ENCODE measurements at regions not wholly inside any gene's neighbourhood (a gene's known extent, or its start where the extent isn't known, plus 50 kb on each side); places are given as distances from the start of the nearest gene placed in this dataset.

- TF ChIP-seq TAF1 (IDR thresholded peaks at IDR 0.05; ENCODE audit: low read depth, low read length): no peak
- TF ChIP-seq, protein P1, sequence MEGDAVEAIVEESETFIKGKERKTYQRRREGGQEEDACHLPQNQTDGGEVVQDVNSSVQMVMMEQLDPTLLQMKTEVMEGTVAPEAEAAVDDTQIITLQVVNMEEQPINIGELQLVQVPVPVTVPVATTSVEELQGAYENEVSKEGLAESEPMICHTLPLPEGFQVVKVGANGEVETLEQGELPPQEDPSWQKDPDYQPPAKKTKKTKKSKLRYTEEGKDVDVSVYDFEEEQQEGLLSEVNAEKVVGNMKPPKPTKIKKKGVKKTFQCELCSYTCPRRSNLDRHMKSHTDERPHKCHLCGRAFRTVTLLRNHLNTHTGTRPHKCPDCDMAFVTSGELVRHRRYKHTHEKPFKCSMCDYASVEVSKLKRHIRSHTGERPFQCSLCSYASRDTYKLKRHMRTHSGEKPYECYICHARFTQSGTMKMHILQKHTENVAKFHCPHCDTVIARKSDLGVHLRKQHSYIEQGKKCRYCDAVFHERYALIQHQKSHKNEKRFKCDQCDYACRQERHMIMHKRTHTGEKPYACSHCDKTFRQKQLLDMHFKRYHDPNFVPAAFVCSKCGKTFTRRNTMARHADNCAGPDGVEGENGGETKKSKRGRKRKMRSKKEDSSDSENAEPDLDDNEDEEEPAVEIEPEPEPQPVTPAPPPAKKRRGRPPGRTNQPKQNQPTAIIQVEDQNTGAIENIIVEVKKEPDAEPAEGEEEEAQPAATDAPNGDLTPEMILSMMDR (IDR thresholded peaks at IDR 0.05; ENCODE audit: control extremely low read depth in 1 of 3, insufficient read depth in 1 of 3, low read depth in 1 of 3, low read length in 3 of 3): no peak
- TF ChIP-seq CBX5 (IDR thresholded peaks at IDR 0.05; ENCODE audit: low read depth, low read length): no peak
- TF ChIP-seq POLR2AphosphoS5 (IDR thresholded peaks at IDR 0.05; ENCODE audit: low read depth, low read length): no peak
- no peak for TF ChIP-seq POLR2A (IDR thresholded peaks at IDR 0.05; ENCODE audit: control extremely low read depth in 1 of 2, low read depth in 2 of 2, low read length in 2 of 2)
- TF ChIP-seq ATF3 (IDR thresholded peaks at IDR 0.05; ENCODE audit: insufficient read depth, low read depth, low read length): no peak
- no peak for TF ChIP-seq NRF1 (IDR thresholded peaks at IDR 0.05; ENCODE audit: low read depth, low read length)
- TF ChIP-seq RXRA (IDR thresholded peaks at IDR 0.05; ENCODE audit: insufficient read depth, low read depth, low read length): no peak
- no peak for TF ChIP-seq CHD1 (IDR thresholded peaks at IDR 0.05; ENCODE audit: low read depth, low read length)
- no peak for TF ChIP-seq EP300 (IDR thresholded peaks at IDR 0.05; ENCODE audit: borderline replicate concordance in 1 of 2, low read depth in 2 of 2, low read length in 2 of 2)
- no peak for TF ChIP-seq GTF2F1 (IDR thresholded peaks at IDR 0.05; ENCODE audit: borderline replicate concordance, low read depth, low read length)
- TF ChIP-seq BRCA1 (IDR thresholded peaks at IDR 0.05; ENCODE audit: low read depth, low read length): no peak
- TF ChIP-seq JUND (IDR thresholded peaks at IDR 0.05; ENCODE audit: low read length): no peak
- no peak for TF ChIP-seq GABPA (IDR thresholded peaks at IDR 0.05; ENCODE audit: borderline replicate concordance, insufficient read depth, low read length)
Observed at GRCh38 chr1:79220509-79220908, 214.0 kb upstream of the ADGRL4 start.

Measured in H1 (cell line).